ENCODE measurements at regions not wholly inside any gene's neighbourhood (a gene's known extent, or its start where the extent isn't known, plus 50 kb on each side); places are given as distances from the start of the nearest gene placed in this dataset.

DNA sequence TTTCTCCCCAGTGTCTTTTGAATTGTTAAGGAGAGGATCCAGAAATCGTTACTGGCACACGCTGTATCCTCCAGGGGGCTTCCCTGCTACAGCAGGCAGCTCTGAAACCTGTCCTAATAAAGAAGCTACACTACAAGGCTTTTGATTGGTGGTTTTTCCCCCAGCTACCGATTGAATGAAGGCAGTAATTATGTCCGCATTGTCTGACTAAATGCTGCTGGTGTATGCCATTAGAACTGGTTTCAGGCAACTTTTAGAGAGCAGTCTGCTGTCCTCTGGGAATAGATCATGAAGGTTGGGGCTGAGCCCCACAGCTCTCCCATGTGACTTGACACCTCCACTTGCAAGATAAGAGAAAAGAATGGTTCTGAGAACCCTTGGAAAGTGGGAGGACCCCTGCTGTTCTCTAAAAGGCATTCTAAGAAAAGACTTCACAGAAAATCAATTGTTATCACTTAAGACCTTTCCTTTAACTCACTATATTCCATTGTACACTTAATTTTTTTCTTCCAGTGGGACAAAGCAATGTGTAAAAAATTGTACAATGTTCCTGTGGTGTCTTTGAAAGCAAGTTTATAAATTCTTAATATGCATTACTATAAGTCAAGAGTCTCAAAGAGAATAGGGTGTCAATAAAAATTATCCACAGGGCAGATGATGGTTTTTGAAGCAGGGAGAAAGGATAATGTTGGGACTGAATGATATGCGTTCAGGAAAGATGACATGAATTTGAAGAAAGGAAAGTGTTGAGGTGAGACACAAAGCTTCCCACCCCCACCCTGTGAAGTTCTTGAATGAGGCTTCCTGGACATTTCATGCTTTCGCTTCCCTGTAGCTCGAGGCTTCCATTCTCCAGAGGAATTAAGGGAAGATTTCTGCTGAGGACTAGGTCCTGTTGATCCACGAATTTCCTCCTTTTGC lies 53.0 kb upstream of the DAZL start:
- DNase-seq (ENCODE audit: low read depth), result no peak
- in situ Hi-C loops (cut with HindIII; ENCODE audit: low pct_unique_long_range_greater_than_20kb, low sequenced_read_pairs), result no loop called here

DNA sequence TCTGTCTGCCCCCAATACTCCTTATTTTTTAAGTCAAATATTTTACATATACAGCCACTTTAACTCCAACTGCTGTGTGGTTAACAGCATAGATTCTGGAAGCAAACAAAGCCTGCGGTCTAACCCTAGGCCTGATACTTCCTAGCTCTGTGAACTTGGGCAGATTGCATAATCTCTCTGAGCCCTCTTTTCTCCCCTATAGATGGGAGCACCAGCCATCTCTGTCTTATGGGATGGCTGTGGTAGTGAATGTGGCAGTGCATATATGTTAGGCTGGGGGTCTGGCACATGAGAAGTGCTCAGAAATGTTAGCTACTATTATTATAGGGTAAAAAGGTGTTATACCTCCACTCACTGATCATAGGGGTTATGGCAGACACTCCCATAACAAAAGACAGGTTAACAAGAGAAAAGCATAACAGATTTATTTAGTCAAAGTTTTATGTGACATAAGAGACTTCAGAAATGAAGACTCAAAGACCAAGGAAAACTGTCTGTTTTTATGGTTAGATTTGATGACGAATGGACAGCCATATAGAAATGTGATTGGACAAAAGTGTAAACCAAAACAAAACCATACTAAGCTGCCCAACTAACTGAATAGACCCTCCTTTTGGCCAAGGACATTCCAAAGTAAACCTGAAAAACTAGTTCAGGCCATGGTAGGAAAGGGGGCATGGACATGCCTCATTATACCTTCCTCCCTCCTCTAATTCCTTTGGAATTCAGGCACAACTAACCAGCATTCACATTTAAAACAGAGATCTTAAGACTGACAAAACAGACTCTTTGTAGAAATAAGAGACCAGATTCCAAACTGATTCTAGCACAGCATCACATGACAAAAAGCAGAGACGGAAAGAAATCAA lies 53.9 kb upstream of the DAZL start:
- DNase-seq (ENCODE audit: low read depth), result no peak
- in situ Hi-C loops (cut with HindIII; ENCODE audit: low pct_unique_long_range_greater_than_20kb, low sequenced_read_pairs), result no loop called here

DNA sequence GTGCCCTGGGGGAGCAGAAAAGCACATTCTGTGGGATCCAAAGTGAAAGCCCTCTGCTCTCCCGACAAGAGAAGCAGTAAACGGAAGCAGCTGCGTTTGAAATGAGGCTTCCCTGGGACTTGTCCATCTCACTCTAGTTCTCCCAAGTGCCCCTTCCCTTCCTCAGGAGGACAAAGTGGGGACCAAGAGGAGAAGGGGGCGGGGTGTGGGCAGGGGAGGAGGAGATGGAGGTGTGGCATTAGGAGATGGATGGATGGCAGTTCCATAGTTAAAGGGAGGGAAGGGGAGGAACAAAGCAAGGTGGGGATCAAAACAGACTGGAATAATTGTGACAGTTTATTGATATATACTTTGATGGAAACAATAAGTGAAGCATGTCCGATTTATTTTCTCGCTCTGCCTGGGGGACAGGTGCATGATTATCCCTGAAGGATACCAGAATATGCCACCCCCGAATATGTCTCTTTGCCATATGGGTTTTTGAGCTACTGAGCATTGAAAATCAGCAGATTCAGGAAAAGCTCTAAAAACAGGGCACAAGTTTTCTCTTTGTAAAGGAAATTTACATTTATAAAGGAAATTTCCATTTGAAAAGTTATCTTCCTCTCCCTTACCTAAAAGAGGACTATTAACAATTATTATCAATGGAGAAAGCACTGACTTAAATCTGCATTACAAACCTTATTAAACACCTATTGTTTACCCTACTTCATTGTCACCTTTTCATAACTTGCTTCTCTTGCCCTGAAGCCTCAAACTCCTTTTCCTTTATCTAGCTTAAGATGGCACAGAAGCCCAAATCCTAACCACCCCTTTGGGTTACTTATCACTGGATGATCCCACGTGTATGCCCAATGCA lies 58.9 kb upstream of the DAZL start:
- DNase-seq (ENCODE audit: low read depth), result no peak
- in situ Hi-C loops (cut with HindIII; ENCODE audit: low pct_unique_long_range_greater_than_20kb, low sequenced_read_pairs), result no loop called here

DNA sequence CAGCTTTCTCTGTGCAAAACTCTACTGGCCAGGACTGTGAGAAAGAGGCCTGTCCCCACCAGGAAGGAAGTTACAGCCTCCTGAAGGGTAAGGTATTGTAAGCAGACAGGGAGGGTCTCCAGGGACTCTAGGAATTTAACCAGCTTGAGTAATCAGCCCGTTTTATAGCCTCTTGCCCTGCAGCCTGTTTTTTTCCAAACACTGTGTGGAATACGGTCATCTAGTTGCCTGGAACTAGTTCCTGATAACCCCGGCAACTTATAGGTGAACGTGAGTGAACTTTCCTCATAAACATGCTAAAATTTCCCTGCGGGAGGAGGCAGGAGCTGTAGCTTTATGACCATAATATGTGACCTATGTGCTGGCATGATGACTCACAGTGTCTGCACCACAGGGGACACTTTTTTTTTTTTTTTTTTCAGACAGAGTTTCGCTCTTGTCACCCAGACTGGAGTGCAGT lies 60.1 kb upstream of the DAZL start:
- in situ Hi-C loops (cut with HindIII; ENCODE audit: low pct_unique_long_range_greater_than_20kb, low sequenced_read_pairs), result no loop called here
- DNase-seq (ENCODE audit: low read depth), result no peak

DNA sequence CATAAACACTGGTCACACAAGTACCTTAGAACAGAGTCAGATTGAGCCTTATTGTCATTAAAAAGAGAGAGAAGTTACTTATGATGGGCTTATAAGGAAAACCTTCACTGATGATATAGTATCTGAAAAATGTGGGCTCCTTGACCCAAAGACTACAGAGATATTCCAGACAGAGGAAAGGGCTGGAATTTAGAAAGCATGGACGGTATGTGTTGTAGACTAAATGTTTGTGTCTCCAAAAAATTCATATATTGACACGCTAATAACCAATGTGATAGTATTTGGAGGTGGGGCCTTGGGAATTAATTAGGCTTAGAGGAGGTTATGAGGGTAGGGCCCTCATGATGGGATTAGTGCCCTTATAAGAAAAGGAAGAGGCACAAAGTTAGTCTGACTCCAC lies 61.0 kb upstream of the DAZL start:
- in situ Hi-C loops (cut with HindIII; ENCODE audit: low pct_unique_long_range_greater_than_20kb, low sequenced_read_pairs), result no loop called here

DNA sequence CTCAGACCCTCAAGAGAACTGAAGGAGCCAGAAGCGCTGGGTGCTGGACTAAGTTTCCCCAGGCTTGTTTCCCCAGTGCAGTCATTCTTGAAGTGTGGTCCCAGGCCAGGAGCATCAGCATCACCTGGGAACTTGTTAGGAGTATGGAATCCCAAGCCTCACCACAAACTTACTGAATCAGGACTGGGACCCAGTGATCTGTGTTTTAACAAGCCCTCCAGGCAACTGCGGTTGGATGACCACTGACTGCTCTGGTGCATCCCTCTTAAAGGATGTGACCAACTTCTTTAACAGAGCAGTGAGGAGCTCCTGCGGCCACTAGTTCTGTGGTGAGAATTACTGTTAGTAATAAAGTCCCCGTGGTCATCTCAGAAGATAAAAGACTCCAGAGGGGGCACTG lies 62.4 kb upstream of the DAZL start:
- DNase-seq (ENCODE audit: low read depth), result no peak
- in situ Hi-C loops (cut with HindIII; ENCODE audit: low pct_unique_long_range_greater_than_20kb, low sequenced_read_pairs), result no loop called here

More for the DNA sequence above, 61.0 kb upstream of the DAZL start:
- DNase-seq (ENCODE audit: low read depth), result no peak

DNA sequence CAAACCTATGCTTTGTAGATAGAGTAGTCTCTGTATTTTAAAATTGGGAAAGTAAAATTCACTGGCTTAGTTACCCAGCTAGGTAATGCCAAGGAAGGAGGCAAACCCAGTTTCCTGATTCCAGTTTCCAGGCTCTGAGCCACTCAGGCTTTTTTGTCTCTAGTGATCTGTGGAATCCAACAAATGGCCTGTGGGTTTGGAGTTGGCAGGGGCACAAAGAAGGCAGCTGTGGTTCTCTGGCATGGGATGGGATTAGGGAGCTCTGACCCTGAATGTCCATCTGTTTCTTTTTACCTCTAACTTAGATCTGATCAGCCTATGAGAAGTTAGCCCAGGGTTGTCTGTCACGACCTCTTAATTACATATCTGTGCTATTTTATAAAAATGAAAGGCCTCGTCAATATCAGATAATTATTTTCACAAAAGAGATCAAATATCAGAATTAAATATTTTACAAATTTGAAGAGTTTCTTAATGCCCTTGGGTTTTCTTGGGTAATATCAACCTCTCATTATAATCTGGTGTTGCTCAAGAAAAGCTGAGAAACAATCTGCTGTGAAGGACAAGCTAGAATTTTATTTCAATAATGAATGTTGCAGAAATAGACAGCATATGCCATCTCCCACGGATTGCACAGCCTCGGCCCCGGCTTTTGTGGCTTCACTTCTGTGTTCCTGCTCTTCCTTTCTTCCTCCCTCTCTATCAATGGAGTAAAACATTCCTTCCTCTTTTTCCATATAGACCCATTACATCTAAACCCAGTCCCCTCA lies 63.7 kb upstream of the DAZL start:
- in situ Hi-C loops (cut with HindIII; ENCODE audit: low pct_unique_long_range_greater_than_20kb, low sequenced_read_pairs), result no loop called here
- no peak for DNase-seq (ENCODE audit: low read depth)

DNA sequence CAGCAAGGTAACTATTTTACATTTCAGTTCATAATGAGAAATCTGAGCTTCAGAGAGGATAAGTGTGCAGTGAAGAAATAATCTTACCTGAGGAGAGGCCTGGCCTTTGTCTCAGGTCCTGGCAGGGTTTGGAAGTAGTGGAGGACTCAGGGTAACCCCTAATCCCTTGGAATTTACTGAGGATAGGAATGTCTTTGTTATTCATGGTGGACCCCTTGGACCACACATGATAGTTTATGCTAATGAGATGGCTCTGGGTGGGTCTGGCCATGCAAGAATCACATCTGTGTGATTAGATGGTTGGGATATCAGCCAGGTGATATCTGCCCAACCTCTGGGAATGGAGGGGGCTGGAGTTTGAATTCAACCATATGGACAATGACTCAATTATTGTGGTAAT lies 65.0 kb upstream of the DAZL start:
- in situ Hi-C loops (cut with HindIII; ENCODE audit: low pct_unique_long_range_greater_than_20kb, low sequenced_read_pairs), result no loop called here
- DNase-seq (ENCODE audit: low read depth), result no peak

DNA sequence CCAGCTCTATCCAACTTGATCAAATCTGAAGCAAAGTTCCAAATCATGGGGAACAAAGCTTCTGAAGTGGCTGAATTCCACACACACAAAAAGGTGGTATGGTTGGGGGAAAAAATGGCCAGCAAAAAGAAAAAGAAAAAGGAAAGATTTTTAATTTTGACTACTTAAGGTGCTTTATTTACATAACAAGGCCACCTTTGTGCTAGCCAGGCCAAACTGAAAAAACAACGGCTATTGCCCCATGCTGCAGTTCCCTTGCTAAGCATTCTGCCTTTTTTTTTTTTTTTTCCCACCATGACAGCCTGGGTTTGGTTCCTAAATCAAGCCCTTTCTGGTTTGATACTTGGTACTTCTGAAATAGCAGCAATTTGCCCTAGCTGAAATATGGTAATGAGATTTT lies 66.5 kb upstream of the DAZL start:
- in situ Hi-C loops (cut with HindIII; ENCODE audit: low pct_unique_long_range_greater_than_20kb, low sequenced_read_pairs), result no loop called here

DNA sequence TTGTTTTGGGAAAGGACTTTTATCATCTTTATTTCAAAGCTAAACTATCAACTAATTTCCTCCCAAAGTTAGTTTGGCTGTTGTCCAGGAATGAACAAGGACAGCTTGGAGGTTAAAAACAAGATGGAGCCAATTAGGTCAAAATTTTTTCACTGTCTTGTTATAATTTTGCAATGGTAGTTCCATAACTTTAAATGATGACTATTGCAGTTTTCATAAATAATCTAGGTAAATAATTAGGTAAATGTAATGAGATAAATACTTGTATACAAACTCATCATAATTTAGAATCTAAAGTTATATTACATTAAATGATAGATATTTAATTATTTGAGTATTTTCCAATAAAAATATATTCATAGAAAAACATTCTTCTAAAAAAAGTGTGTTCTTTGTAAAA lies 68.3 kb upstream of the DAZL start:
- DNase-seq (ENCODE audit: low read depth), result no peak
- in situ Hi-C loops (cut with HindIII; ENCODE audit: low pct_unique_long_range_greater_than_20kb, low sequenced_read_pairs), result no loop called here

More for the DNA sequence above, 66.5 kb upstream of the DAZL start:
- DNase-seq (ENCODE audit: low read depth), result no peak

DNA sequence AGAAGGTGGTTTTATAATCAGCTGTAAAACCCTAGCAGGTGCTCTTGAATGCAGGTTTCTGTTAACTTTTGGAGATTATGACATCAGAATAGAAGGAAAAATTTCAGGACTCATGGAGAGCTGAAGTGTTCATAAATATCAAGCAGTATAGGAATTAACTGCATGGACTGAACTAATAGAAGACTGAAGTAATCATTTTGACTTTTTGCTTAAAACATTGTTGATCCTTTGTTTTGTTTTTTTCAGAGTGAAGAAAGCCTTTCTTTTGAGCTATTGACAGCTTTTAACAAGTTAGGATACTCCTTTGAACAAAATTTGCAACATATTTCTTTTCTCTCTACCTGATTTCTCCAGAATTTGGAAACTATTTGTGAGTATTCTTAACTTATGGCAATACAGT lies 70.6 kb upstream of the DAZL start:
- in situ Hi-C loops (cut with HindIII; ENCODE audit: low pct_unique_long_range_greater_than_20kb, low sequenced_read_pairs), result no loop called here
- no peak for DNase-seq (ENCODE audit: low read depth)

DNA sequence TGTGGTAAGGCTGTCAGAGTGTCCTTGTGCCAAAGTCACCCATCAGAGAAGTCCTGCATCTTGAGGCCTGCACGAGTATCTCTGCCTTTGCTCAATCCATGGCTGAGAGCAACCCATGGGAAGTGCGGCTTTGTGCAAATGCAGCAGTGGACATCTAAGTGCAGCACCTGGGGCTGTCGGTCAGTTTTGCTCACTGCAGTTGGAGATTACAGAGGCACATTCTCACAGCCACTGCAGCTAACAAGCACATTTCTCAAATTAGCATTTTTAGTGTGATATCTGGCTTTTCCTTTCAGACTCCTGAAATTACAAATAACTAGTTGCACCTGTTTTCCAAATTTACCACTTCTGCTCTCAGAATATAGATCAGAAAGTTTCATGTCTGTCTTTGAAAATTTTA lies 81.5 kb upstream of the DAZL start:
- no peak for DNase-seq (ENCODE audit: low read depth)
- in situ Hi-C loops (cut with HindIII; ENCODE audit: low pct_unique_long_range_greater_than_20kb, low sequenced_read_pairs), result no loop called here

DNA sequence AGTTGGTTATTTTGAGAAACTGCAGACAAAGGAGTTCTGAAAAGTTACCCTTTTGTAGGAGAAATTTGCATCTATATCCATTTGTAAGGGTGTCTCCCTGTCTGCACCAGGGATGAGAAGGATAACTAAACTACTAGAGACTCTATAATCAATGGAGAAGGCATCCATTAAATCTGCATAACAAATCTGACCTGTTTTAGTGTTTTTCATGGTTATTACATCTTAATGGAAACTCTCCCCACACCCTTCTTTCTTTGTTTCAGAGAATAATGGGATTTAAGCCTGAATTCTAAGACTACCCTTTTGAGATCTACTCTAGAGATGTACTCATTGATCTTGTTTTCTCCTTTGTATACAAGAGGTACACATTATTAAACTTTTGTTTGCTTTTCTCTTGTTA lies 82.0 kb upstream of the DAZL start:
- DNase-seq (ENCODE audit: low read depth), result no peak
- in situ Hi-C loops (cut with HindIII; ENCODE audit: low pct_unique_long_range_greater_than_20kb, low sequenced_read_pairs), result no loop called here

DNA sequence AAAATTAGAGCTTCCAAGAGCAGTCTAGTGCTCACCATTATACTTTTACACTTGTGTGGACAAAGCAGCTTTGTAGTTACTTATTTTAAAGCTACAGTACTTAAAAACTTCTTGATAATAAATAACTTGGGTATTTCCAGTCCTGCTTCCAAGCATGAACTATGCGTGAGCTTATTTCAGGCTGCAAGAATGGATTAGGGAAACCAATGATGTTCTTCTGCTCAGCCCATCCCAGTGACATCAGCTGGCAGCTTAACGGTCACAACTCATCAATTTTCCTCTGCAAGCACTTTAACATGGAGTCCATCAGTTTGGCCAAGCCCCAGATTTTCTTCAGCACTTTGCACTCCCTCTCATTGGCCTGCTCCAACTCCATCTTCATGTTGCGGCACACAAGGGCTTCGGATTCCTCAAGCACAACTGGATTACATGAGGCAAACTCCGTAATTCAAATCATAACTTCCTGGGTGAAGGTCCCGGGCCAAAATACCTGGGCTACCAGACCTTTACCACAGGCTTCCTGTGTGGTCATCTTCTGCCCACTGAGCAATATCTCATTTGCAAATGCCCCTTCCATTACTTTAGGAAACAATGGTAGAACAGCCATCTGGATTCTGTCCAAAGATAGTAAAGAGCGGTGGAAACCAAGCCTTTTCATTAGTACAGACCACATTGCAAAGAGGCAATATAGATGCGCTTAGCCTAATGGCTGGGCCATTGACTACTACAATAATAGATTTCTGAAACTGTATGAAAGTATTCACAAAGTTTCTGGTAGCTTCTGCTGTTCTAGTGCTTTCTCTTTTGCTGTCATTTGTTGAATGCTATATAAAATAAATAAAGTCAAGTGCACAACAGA lies 87.5 kb upstream of the DAZL start:
- no peak for DNase-seq (ENCODE audit: low read depth)
- in situ Hi-C loops (cut with HindIII; ENCODE audit: low pct_unique_long_range_greater_than_20kb, low sequenced_read_pairs), result no loop called here

DNA sequence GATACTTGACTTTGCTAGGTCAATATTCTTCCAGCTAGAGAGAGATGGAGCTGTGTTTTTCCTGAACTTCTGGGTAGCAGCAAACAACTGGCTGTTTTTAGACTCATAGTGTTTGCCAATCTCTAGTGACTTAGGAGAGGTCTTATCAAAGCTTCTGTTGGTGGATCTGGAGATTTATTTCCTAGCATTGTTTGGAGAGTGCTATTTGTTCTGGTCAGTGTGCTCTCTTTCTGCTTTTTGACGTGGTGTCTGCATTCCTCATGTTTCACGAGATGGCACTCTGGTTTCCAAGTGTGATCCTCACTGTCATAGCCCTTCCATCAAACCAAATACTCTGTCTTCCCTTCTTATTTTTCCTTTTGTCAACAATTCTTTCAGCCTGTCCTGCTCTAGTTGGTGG lies 88.6 kb upstream of the DAZL start:
- no peak for DNase-seq (ENCODE audit: low read depth)
- in situ Hi-C loops (cut with HindIII; ENCODE audit: low pct_unique_long_range_greater_than_20kb, low sequenced_read_pairs), result no loop called here

DNA sequence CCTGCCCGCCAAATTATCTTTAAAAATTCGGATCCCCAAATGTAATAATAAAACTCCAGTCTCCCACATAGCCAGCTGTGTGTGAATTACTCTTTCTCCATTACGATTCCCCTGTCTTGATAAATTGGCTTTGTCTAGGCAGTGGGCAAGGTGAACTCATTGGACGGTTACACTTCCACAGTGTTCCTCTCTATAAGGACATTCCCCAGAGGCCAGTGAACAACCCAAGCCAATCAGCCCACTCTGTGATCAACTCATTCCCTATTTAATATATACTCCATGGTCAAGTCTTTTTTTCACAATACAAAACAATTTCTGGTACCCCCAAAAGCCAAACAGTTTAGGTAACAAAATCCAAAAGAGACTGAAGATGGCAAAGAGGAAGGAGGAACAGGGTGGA lies 90.5 kb upstream of the DAZL start:
- DNase-seq (ENCODE audit: low read depth), result no peak
- in situ Hi-C loops (cut with HindIII; ENCODE audit: low pct_unique_long_range_greater_than_20kb, low sequenced_read_pairs), result no loop called here

Data from Caki2 (cell line).